ENCODE measurements at regions not wholly inside any gene's neighbourhood (a gene's known extent, or its start where the extent isn't known, plus 50 kb on each side); places are given as distances from the start of the nearest gene placed in this dataset.
"Not testable (repeated sequence)": the region's sequence is repeated elsewhere in the genome, so short reads cannot be mapped to it uniquely, and the experiment has no call there.

GRCh38 chr3:18533039-18533438, 107.9 kb upstream of the SATB1 start:
- Histone ChIP-seq H3K9ac (ENCODE audit: low read length) (no peak overlapping the region), H3K27me3 (replicated peaks; ENCODE audit: control insufficient read depth, insufficient read depth, low read length) (no peaks in the 10 kb centered on the region), H3K36me3 (ENCODE audit: control insufficient read depth, insufficient read depth, low read length, severe bottlenecking) (no peaks in the 10 kb centered on the region), H3K4me1 (ENCODE audit: control insufficient read depth, insufficient read depth, low read length) (no peaks in the 10 kb centered on the region), H3K9me3 (ENCODE audit: control insufficient read depth, low read length) (no peaks in the 10 kb centered on the region), H3K4me3 (ENCODE audit: low read length) (no peak overlapping the region)
- no peak for DNase-seq (ENCODE audit: low read depth)

- H3K9ac ChIP-seq (ENCODE audit: low read length), result no peak overlapping the region
Measured at GRCh38 chr3:18531662-18532061, 106.5 kb upstream of the SATB1 start.

DNA sequence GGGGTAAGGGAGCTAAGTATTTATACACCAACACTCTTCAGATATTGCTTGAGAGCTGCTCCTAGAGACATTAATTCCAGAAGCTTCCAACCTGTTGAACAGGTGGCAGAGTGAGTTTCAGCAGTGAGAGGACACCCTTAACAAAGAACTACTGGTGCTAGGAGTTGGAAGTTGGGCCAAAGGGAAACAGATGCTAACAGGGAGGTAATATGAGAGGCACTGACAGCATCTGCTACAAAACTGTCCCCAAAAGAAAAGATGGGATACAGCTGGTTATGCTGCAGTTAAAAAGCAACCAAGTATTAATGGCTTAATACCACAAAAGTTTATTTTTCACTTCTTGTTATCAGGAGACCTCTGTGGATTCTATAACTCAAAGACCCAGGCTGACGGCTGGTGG, 104.5 kb upstream of the SATB1 start:
- DNase-seq (ENCODE audit: low read depth), result no peak
- no peak overlapping the region for H3K9ac ChIP-seq (ENCODE audit: low read length)
- H3K9me3 ChIP-seq (ENCODE audit: control insufficient read depth, low read length), result peaks cover 11% of the 10 kb centered on the region
- H3K4me3 ChIP-seq (ENCODE audit: low read length), result no peak overlapping the region
- no peaks in the 10 kb centered on the region for H3K36me3 ChIP-seq (ENCODE audit: control insufficient read depth, insufficient read depth, low read length, severe bottlenecking)
- H3K27me3 ChIP-seq (replicated peaks; ENCODE audit: control insufficient read depth, insufficient read depth, low read length), result no peaks in the 10 kb centered on the region
- no peaks in the 10 kb centered on the region for H3K4me1 ChIP-seq (ENCODE audit: control insufficient read depth, insufficient read depth, low read length)

More at GRCh38 chr3:18531662-18532061, 106.5 kb upstream of the SATB1 start:
- Histone ChIP-seq H3K4me3 (ENCODE audit: low read length) (no peak overlapping the region), H3K27me3 (replicated peaks; ENCODE audit: control insufficient read depth, insufficient read depth, low read length) (no peaks in the 10 kb centered on the region), H3K4me1 (ENCODE audit: control insufficient read depth, insufficient read depth, low read length) (no peaks in the 10 kb centered on the region), H3K36me3 (ENCODE audit: control insufficient read depth, insufficient read depth, low read length, severe bottlenecking) (no peaks in the 10 kb centered on the region), H3K9me3 (ENCODE audit: control insufficient read depth, low read length) (no peaks in the 10 kb centered on the region)
- no peak for DNase-seq (ENCODE audit: low read depth)

DNA sequence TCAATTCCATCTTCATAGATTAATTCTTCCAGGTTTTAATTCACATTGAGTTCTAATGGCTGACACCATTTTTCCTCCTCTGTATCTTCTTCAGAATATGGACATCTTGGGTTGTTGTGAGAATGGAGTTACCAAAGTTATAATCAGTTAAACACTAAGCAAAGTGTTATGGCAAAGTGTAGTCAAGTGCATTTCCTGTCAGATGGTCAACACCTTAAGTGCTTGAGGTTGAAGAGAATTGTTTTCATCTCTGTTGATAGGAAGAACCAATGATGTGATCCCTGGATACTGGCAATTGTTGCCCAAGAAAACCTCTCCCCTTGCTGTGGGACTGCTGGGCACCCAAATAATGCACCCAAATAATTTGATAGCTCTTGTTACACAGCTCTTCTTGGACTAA, 102.6 kb upstream of the SATB1 start:
- no peaks in the 10 kb centered on the region for H3K4me1 ChIP-seq (ENCODE audit: control insufficient read depth, insufficient read depth, low read length)
- no peaks in the 10 kb centered on the region for H3K36me3 ChIP-seq (ENCODE audit: control insufficient read depth, insufficient read depth, low read length, severe bottlenecking)
- H3K9me3 ChIP-seq (ENCODE audit: control insufficient read depth, low read length), result peaks cover 14% of the 10 kb centered on the region
- H3K27me3 ChIP-seq (replicated peaks; ENCODE audit: control insufficient read depth, insufficient read depth, low read length), result no peaks in the 10 kb centered on the region
- H3K9ac ChIP-seq (ENCODE audit: low read length), result no peak overlapping the region
- no peak overlapping the region for H3K4me3 ChIP-seq (ENCODE audit: low read length)
- DNase-seq (ENCODE audit: low read depth), result no peak

- Histone ChIP-seq H3K4me1 (ENCODE audit: control insufficient read depth, insufficient read depth, low read length) (no peaks in the 10 kb centered on the region), H3K4me3 (ENCODE audit: low read length) (no peak overlapping the region), H3K9ac (ENCODE audit: low read length) (no peak overlapping the region), H3K36me3 (ENCODE audit: control insufficient read depth, insufficient read depth, low read length, severe bottlenecking) (no peaks in the 10 kb centered on the region), H3K27me3 (replicated peaks; ENCODE audit: control insufficient read depth, insufficient read depth, low read length) (no peaks in the 10 kb centered on the region), H3K9me3 (ENCODE audit: control insufficient read depth, low read length) (peaks cover 14% of the 10 kb centered on the region)
- DNase-seq (ENCODE audit: low read depth), result no peak
Measured at GRCh38 chr3:18526667-18527066, 101.5 kb upstream of the SATB1 start.

GRCh38 chr3:18516170-18516569, 91.0 kb upstream of the SATB1 start:
- DNase-seq (ENCODE audit: low read depth); H3K4me1 ChIP-seq (ENCODE audit: control insufficient read depth, insufficient read depth, low read length); H3K27me3 ChIP-seq (replicated peaks; ENCODE audit: control insufficient read depth, insufficient read depth, low read length); H3K36me3 ChIP-seq (ENCODE audit: control insufficient read depth, insufficient read depth, low read length, severe bottlenecking); H3K9ac ChIP-seq (ENCODE audit: low read length); H3K4me3 ChIP-seq (ENCODE audit: low read length); H3K9me3 ChIP-seq (ENCODE audit: control insufficient read depth, low read length): not testable (repeated sequence)

- DNase-seq (ENCODE audit: low read depth), result no peak
- no peaks in the 10 kb centered on the region for H3K9me3 ChIP-seq (ENCODE audit: control insufficient read depth, low read length)
Measured at GRCh38 chr3:18513091-18513490, 88.0 kb upstream of the SATB1 start.

GRCh38 chr3:18512007-18512406, 86.9 kb upstream of the SATB1 start:
- DNase-seq (ENCODE audit: low read depth), result no peak

More at GRCh38 chr3:18513091-18513490, 88.0 kb upstream of the SATB1 start:
- no peak overlapping the region for H3K9ac ChIP-seq (ENCODE audit: low read length)
- no peaks in the 10 kb centered on the region for H3K4me1 ChIP-seq (ENCODE audit: control insufficient read depth, insufficient read depth, low read length)
- H3K36me3 ChIP-seq (ENCODE audit: control insufficient read depth, insufficient read depth, low read length, severe bottlenecking), result no peaks in the 10 kb centered on the region
- no peak overlapping the region for H3K4me3 ChIP-seq (ENCODE audit: low read length)
- H3K27me3 ChIP-seq (replicated peaks; ENCODE audit: control insufficient read depth, insufficient read depth, low read length), result no peaks in the 10 kb centered on the region

DNA sequence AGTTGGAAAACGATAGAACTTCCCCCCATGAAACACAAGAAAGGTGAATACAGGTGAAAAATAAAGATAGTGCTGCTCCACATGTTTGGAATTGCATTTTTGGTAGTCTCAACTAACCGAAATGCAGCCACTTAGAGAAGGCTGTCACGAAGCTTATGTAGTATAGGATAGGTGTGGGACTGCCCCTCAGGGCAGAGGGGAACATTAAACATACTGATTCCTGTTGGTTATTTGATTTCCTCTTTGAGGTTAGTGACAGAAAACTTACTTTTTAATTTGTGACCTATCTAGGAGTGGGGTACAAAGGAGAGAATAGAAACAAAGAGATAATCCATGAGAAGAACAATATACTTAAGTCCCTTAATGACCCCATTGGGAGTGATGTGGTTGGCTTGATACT, 85.8 kb upstream of the SATB1 start:
- Histone ChIP-seq H3K9me3 (ENCODE audit: control insufficient read depth, low read length) (no peaks in the 10 kb centered on the region), H3K9ac (ENCODE audit: low read length) (no peak overlapping the region), H3K4me3 (ENCODE audit: low read length) (no peak overlapping the region), H3K27me3 (replicated peaks; ENCODE audit: control insufficient read depth, insufficient read depth, low read length) (no peaks in the 10 kb centered on the region), H3K36me3 (ENCODE audit: control insufficient read depth, insufficient read depth, low read length, severe bottlenecking) (no peaks in the 10 kb centered on the region), H3K4me1 (ENCODE audit: control insufficient read depth, insufficient read depth, low read length) (no peaks in the 10 kb centered on the region)
- DNase-seq (ENCODE audit: low read depth), result no peak

More at GRCh38 chr3:18512007-18512406, 86.9 kb upstream of the SATB1 start:
- no peak overlapping the region for H3K4me3 ChIP-seq (ENCODE audit: low read length)
- H3K4me1 ChIP-seq (ENCODE audit: control insufficient read depth, insufficient read depth, low read length), result no peaks in the 10 kb centered on the region
- no peaks in the 10 kb centered on the region for H3K36me3 ChIP-seq (ENCODE audit: control insufficient read depth, insufficient read depth, low read length, severe bottlenecking)
- no peaks in the 10 kb centered on the region for H3K27me3 ChIP-seq (replicated peaks; ENCODE audit: control insufficient read depth, insufficient read depth, low read length)
- no peaks in the 10 kb centered on the region for H3K9me3 ChIP-seq (ENCODE audit: control insufficient read depth, low read length)
- no peak overlapping the region for H3K9ac ChIP-seq (ENCODE audit: low read length)

DNA sequence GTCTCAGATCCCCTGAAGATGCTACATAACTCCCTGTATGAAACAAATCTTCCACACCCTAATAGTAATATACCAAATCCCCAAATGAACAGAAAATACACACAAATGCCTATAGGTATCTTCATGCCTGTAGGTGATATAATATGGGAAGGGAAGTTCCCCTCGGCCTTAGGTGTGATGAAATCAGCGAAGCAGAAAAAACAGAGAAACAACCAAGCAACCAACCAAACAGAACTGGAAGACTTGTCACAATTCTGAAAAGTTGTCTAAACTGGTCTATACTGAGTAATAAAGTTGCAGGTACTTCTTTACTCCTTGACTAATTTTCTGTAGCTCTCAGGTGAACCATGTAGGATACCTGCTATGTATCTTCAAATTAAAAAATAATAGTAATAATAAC, 82.2 kb upstream of the SATB1 start:
- H3K9ac ChIP-seq (ENCODE audit: low read length), result no peak overlapping the region
- no peaks in the 10 kb centered on the region for H3K4me1 ChIP-seq (ENCODE audit: control insufficient read depth, insufficient read depth, low read length)
- H3K27me3 ChIP-seq (replicated peaks; ENCODE audit: control insufficient read depth, insufficient read depth, low read length), result no peaks in the 10 kb centered on the region
- no peaks in the 10 kb centered on the region for H3K36me3 ChIP-seq (ENCODE audit: control insufficient read depth, insufficient read depth, low read length, severe bottlenecking)
- DNase-seq (ENCODE audit: low read depth), result no peak
- no peak overlapping the region for H3K4me3 ChIP-seq (ENCODE audit: low read length)
- no peaks in the 10 kb centered on the region for H3K9me3 ChIP-seq (ENCODE audit: control insufficient read depth, low read length)

- H3K4me3 ChIP-seq (ENCODE audit: low read length), result no peak overlapping the region
- DNase-seq (ENCODE audit: low read depth), result no peak
- H3K9me3 ChIP-seq (ENCODE audit: control insufficient read depth, low read length), result no peaks in the 10 kb centered on the region
- H3K27me3 ChIP-seq (replicated peaks; ENCODE audit: control insufficient read depth, insufficient read depth, low read length), result no peaks in the 10 kb centered on the region
- no peak overlapping the region for H3K9ac ChIP-seq (ENCODE audit: low read length)
- no peaks in the 10 kb centered on the region for H3K36me3 ChIP-seq (ENCODE audit: control insufficient read depth, insufficient read depth, low read length, severe bottlenecking)
- H3K4me1 ChIP-seq (ENCODE audit: control insufficient read depth, insufficient read depth, low read length), result no peaks in the 10 kb centered on the region
Measured at GRCh38 chr3:18505056-18505455, 79.9 kb upstream of the SATB1 start.

DNA sequence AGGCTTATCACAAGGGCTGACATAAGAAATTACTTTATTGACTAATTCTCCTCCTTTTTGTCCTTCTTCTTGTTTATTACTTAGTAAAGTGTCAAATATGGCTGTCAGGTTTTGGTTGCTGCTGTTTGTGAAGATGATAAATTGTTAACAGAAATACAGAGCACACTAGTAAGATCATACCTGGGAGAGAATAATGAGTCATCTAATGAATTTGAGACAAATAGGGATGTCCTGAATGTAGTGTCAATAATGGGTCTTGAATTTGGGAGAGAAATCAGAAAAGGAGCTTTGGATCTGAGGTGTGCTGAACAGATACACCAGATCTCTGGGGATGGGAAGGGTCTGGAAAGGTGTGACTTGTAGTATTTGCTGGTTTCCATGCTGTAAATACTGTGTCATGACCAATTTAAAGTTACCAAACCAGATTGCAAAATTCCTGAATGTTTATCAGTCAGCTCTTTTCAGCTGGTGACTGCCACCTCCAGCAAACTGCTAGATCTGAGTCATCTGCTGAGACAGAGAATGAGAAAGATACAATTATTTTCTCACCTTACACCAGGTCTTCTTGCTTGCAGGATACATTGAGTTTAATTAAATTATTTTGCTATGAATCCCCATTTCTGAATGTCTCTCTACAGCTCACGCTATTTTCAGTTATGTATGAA, 76.7 kb upstream of the SATB1 start:
- Histone ChIP-seq H3K9ac (ENCODE audit: low read length) (no peak overlapping the region), H3K4me1 (ENCODE audit: control insufficient read depth, insufficient read depth, low read length) (no peaks in the 10 kb centered on the region), H3K4me3 (ENCODE audit: low read length) (no peak overlapping the region), H3K27me3 (replicated peaks; ENCODE audit: control insufficient read depth, insufficient read depth, low read length) (no peaks in the 10 kb centered on the region), H3K36me3 (ENCODE audit: control insufficient read depth, insufficient read depth, low read length, severe bottlenecking) (no peaks in the 10 kb centered on the region), H3K9me3 (ENCODE audit: control insufficient read depth, low read length) (no peaks in the 10 kb centered on the region)
- DNase-seq (ENCODE audit: low read depth), result no peak
